Loucy (cell line): ENCODE measurements at regions not wholly inside any gene's neighbourhood (a gene's known extent, or its start where the extent isn't known, plus 50 kb on each side); places are given as distances from the start of the nearest gene placed in this dataset.

Experiments
- EZH2phosphoT487 ChIP-seq: fragments of 200-600 bp; IDR thresholded peaks from 2 replicates; pipeline ENCODE4 v1.6.1; 2018; ENCODE audit warnings: antibody characterized with exemption, mild to moderate bottlenecking, moderate library complexity, borderline replicate concordance
- TF ChIP-seq, protein P1 (sequence below): fragments of 200-600 bp; sonication (generic); conservative IDR thresholded peaks from 2 replicates; pipeline ENCODE4 v1.5.1; 2014; ENCODE audit warnings: mild to moderate bottlenecking, antibody characterized with exemption, low read length

DNA sequence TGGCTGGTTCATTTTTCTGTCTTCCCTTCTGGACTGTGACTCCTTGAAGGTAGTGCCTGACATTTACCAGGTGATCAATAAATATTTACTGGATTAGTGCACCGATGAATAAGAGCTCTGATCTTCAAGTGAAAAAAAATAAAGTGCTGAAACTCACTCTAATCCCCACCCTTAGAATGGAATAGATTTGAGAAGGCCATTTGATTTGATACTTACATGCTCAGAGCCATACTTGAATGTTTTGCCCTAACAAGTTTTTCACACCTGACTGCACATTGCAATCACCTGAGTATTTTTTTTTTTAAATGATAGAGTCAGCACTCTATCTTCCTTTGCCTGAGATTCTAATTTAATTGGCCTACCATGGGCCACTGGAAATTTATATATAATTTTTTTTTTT lies 105.7 kb downstream of the LRRC70 start:
- TF ChIP-seq, protein P1, sequence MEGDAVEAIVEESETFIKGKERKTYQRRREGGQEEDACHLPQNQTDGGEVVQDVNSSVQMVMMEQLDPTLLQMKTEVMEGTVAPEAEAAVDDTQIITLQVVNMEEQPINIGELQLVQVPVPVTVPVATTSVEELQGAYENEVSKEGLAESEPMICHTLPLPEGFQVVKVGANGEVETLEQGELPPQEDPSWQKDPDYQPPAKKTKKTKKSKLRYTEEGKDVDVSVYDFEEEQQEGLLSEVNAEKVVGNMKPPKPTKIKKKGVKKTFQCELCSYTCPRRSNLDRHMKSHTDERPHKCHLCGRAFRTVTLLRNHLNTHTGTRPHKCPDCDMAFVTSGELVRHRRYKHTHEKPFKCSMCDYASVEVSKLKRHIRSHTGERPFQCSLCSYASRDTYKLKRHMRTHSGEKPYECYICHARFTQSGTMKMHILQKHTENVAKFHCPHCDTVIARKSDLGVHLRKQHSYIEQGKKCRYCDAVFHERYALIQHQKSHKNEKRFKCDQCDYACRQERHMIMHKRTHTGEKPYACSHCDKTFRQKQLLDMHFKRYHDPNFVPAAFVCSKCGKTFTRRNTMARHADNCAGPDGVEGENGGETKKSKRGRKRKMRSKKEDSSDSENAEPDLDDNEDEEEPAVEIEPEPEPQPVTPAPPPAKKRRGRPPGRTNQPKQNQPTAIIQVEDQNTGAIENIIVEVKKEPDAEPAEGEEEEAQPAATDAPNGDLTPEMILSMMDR: no peak
- no peak for TF ChIP-seq EZH2phosphoT487
